Esophagus muscularis mucosa (tissue), 4 donors: ENCODE measurements at regions not wholly inside any gene's neighbourhood (a gene's known extent, or its start where the extent isn't known, plus 50 kb on each side); places are given as distances from the start of the nearest gene placed in this dataset.

Experiments used
- DNase-seq: peaks from one replicate; pipeline ENCODE4 v3.0.0-alpha.2; 2017; ENCODE audit errors: extremely low spot score
- H3K27ac ChIP-seq, 4 donors: fragments of 200-600 bp; sonication (generic); replicated peaks in 1 of 4; 1 replicate in 3 of 4; 2 replicates in 1 of 4; pipeline ENCODE4 v1.5.1; 2016 to 2019; ENCODE audit warnings: mild to moderate bottlenecking in 1 of 4
- H3K27me3 ChIP-seq, 4 donors: fragments of 200-600 bp; sonication (generic); one replicate each; pipeline versions ENCODE4 v1.5.1 to v1.6.0; 2016 to 2019
- H3K36me3 ChIP-seq, 4 donors: fragments of 200-600 bp; sonication (generic); one replicate each; pipeline ENCODE4 v1.5.1; 2016 to 2019
- H3K4me1 ChIP-seq, 4 donors: fragments of 200-600 bp; sonication (generic); one replicate each; pipeline ENCODE4 v1.5.1; 2016 to 2019
- H3K4me3 ChIP-seq, 4 donors: fragments of 200-600 bp; sonication (generic); 1 replicate in 2 of 4; 2 replicates in 2 of 4; pipeline ENCODE4 v1.5.1; 2016 to 2019; ENCODE audit warnings: mild to moderate bottlenecking in 4 of 4, moderate library complexity in 1 of 4
- H3K9me3 ChIP-seq, 4 donors: fragments of 200-600 bp; sonication (generic); 1 replicate in 3 of 4; 2 replicates in 1 of 4; pipeline ENCODE4 v1.5.1; 2016 to 2019
- CTCF ChIP-seq, 3 experiments: fragments of 200-600 bp in 2 of 3; fragments of 450-650 bp in 1 of 3; sonication (generic) in 2 of 3; IDR thresholded peaks; one replicate each; pipeline ENCODE4 v1.5.1; 2017 to 2019; ENCODE audit warnings: antibody characterized with exemption in 3 of 3, mild to moderate bottlenecking in 2 of 3, moderate library complexity in 1 of 3
- EP300 ChIP-seq: sonication (generic); formaldehyde crosslinking; IDR thresholded peaks from one replicate; pipeline ENCODE4 v1.6.1; 2017; ENCODE audit warnings: antibody characterized with exemption
- POLR2A ChIP-seq: fragments of 450-650 bp; IDR thresholded peaks from one replicate; pipeline ENCODE4 v1.6.1; 2017; ENCODE audit warnings: antibody characterized with exemption, moderate library complexity, mild to moderate bottlenecking, low read depth
- POLR2AphosphoS5 ChIP-seq, 2 donors: sonication (generic); formaldehyde crosslinking; IDR thresholded peaks; one replicate each; pipeline ENCODE4 v1.6.1; 2017; ENCODE audit warnings: antibody characterized with exemption in 2 of 2
- WGBS: methylation state at CpG from one replicate; pipeline ENCODE4 v1.1.5; 2018; 5-methylcytosine and 5-hydroxymethylcytosine counted together
- intact Hi-C: fragments of 100-400 bp; cut with DNase I; formaldehyde crosslinking; loops from one replicate; pipeline ENCODE4 v1.15.1; 2023

- Histone ChIP-seq H3K9me3 (no peaks in the 10 kb centered on the region), H3K36me3 (no peaks in the 10 kb centered on the region), H3K27ac (no peak overlapping the region), H3K4me3 (no peak overlapping the region), H3K4me1 (no peaks in the 10 kb centered on the region), H3K27me3 (no peaks in the 10 kb centered on the region)
- WGBS: 61% methylated on average over 7 of the region's 7 CpGs
- intact Hi-C loops: no loop called here
- no peak for TF ChIP-seq CTCF (IDR thresholded peaks at IDR 0.05)
- TF ChIP-seq POLR2AphosphoS5 (IDR thresholded peaks at IDR 0.05): no peak
- TF ChIP-seq EP300: no peak
- TF ChIP-seq POLR2A: no peak
- DNase-seq: no peak
These were observed 157.8 kb upstream of the TRPM3 start for GRCh38 chr9:71279151-71279739.

- no peaks in the 10 kb centered on the region for H3K9me3 ChIP-seq
These were observed 152.2 kb upstream of the TRPM3 start for GRCh38 chr9:71273613-71274012.

GRCh38 chr9:71271602-71272001, 150.2 kb upstream of the TRPM3 start:
- H3K27me3 ChIP-seq: no peaks in the 10 kb centered on the region
- no peaks in the 10 kb centered on the region for H3K9me3 ChIP-seq
- no peak overlapping the region for H3K27ac ChIP-seq
- 69% methylated on average over 5 of the region's 5 CpGs for WGBS
- H3K4me3 ChIP-seq: no peak overlapping the region
- H3K36me3 ChIP-seq: no peaks in the 10 kb centered on the region
- no peak for DNase-seq
- intact Hi-C loops: no loop called here
- H3K4me1 ChIP-seq: no peaks in the 10 kb centered on the region
- no peak for TF ChIP-seq CTCF (IDR thresholded peaks at IDR 0.05)
- no peak for TF ChIP-seq POLR2AphosphoS5 (IDR thresholded peaks at IDR 0.05)
- TF ChIP-seq POLR2A: no peak
- TF ChIP-seq EP300: no peak

More at GRCh38 chr9:71273613-71274012, 152.2 kb upstream of the TRPM3 start:
- TF ChIP-seq EP300 (no peak), POLR2AphosphoS5 (IDR thresholded peaks at IDR 0.05) (no peak), POLR2A (no peak), CTCF (IDR thresholded peaks at IDR 0.05) (no peak)
- H3K27ac ChIP-seq: no peak overlapping the region
- no peaks in the 10 kb centered on the region for H3K4me1 ChIP-seq
- H3K27me3 ChIP-seq: no peaks in the 10 kb centered on the region
- intact Hi-C loops: no loop called here
- H3K4me3 ChIP-seq: no peak overlapping the region
- 87% methylated on average over 3 of the region's 3 CpGs for WGBS
- no peak for DNase-seq
- no peaks in the 10 kb centered on the region for H3K36me3 ChIP-seq

- intact Hi-C loops: no loop called here
- H3K27ac ChIP-seq: no peak overlapping the region
- no peak for TF ChIP-seq EP300
- no peak for TF ChIP-seq CTCF (IDR thresholded peaks at IDR 0.05)
- TF ChIP-seq POLR2A: no peak
- no peak for TF ChIP-seq POLR2AphosphoS5 (IDR thresholded peaks at IDR 0.05)
These were observed 149.1 kb upstream of the TRPM3 start for GRCh38 chr9:71270554-71270953.

GRCh38 chr9:71269859-71270258, 148.4 kb upstream of the TRPM3 start:
- H3K36me3 ChIP-seq: no peaks in the 10 kb centered on the region
- no peak overlapping the region for H3K4me3 ChIP-seq
- H3K4me1 ChIP-seq: no peaks in the 10 kb centered on the region
- intact Hi-C loops: no loop called here
- TF ChIP-seq CTCF (IDR thresholded peaks at IDR 0.05): no peak
- TF ChIP-seq EP300: no peak
- no peak for TF ChIP-seq POLR2A
- TF ChIP-seq POLR2AphosphoS5 (IDR thresholded peaks at IDR 0.05): no peak
- H3K27ac ChIP-seq: no peak overlapping the region
- no peaks in the 10 kb centered on the region for H3K27me3 ChIP-seq
- WGBS: 84% methylated on average over 4 of the region's 4 CpGs
- no peak for DNase-seq
- H3K9me3 ChIP-seq: no peaks in the 10 kb centered on the region

More at GRCh38 chr9:71270554-71270953, 149.1 kb upstream of the TRPM3 start:
- Histone ChIP-seq H3K4me3 (no peak overlapping the region), H3K36me3 (no peaks in the 10 kb centered on the region), H3K9me3 (no peaks in the 10 kb centered on the region), H3K27me3 (no peaks in the 10 kb centered on the region), H3K4me1 (no peaks in the 10 kb centered on the region)
- no peak for DNase-seq
